GM12878 (cell line): ENCODE measurements at regions not wholly inside any gene's neighbourhood (a gene's known extent, or its start where the extent isn't known, plus 50 kb on each side); places are given as distances from the start of the nearest gene placed in this dataset.

Source experiments
- ATAC-seq: fragments of 200-7000 bp; cut with Tn5 transposase; 3 replicates; pipeline ENCODE4 v1.9.1; 2020; ENCODE audit warnings: mild to moderate bottlenecking, moderate library complexity
- BruUV-seq: library from RNA; stranded (reverse); fragments of 400-500 nt; replicated peaks from 2 replicates; lab custom pipeline; 2021; lab: Mats Ljungman, UMichigan
- CTCF ChIA-PET: fragments of 300-600 bp; sonication (Branson Sonifier 250); formaldehyde crosslinking; extraction: SDS; loops from one replicate; lab custom pipeline; 2021; ENCODE audit warnings: inconsistent platforms; lab: Yijun Ruan, JAX
- POLR2A ChIA-PET: fragments of 350-600 bp; formaldehyde crosslinking; extraction: SDS; loops from one replicate; lab custom pipeline; 2021; ENCODE audit warnings: inconsistent platforms; lab: Charles Lee
- RAD21 ChIA-PET: fragments of 300-600 bp; sonication (Branson Sonifier 250); formaldehyde crosslinking; loops from one replicate; lab custom pipeline; 2023; ENCODE audit warnings: antibody characterized with exemption; ENCODE audit not compliant: unreplicated experiment; lab: Charles Lee
- SMC1A ChIA-PET: fragments of 300-600 bp; sonication (Branson Sonifier 250); formaldehyde crosslinking; loops from one replicate; lab custom pipeline; 2023; ENCODE audit not compliant: unreplicated experiment, uncharacterized antibody; lab: Charles Lee
- DNase-seq: peaks from one replicate; pipeline ENCODE4 v3.0.0-alpha.2; 2011; ENCODE audit warnings: low read depth, low spot score
- FAIRE-seq: peaks from 3 replicates; lab custom pipeline; 2011; peaks lifted over from hg19 to GRCh38; lab: Jason Lieb, UNC
- H2AFZ ChIP-seq: 2 replicates; pipeline ENCODE4 v1.6.0; 2011; ENCODE audit warnings: low read depth, low read length, control low read depth; ENCODE audit not compliant: control insufficient read depth
- H3K27ac ChIP-seq: 2 replicates; pipeline ENCODE4 v1.5.1; 2011; ENCODE audit warnings: control low read depth; ENCODE audit not compliant: control insufficient read depth, insufficient read depth
- H3K27me3 ChIP-seq, 2 experiments: replicated peaks in 1 of 2; 2 replicates each; pipeline versions ENCODE4 v1.6.0 to v1.6.1; 2011; ENCODE audit warnings: low read length in 1 of 2; ENCODE audit not compliant: control insufficient read depth in 2 of 2, insufficient read depth in 2 of 2
- H3K36me3 ChIP-seq, 2 experiments: 2 replicates each; pipeline ENCODE4 v1.5.1; 2011; ENCODE audit warnings: low read length in 1 of 2; ENCODE audit not compliant: control insufficient read depth in 2 of 2, insufficient read depth in 2 of 2
- H3K4me1 ChIP-seq: 2 replicates; pipeline ENCODE4 v1.6.1; 2011; ENCODE audit warnings: mild to moderate bottlenecking, low read length, moderate library complexity, mixed read lengths; ENCODE audit not compliant: control insufficient read depth, insufficient read depth
- H3K4me2 ChIP-seq: 2 replicates; pipeline ENCODE4 v1.6.0; 2011; ENCODE audit warnings: control low read depth; ENCODE audit not compliant: control insufficient read depth, insufficient read depth
- H3K4me3 ChIP-seq: fragments of 200-600 bp; sonication (generic); 2 replicates; pipeline ENCODE4 v1.5.1; 2016
- H3K79me2 ChIP-seq: 2 replicates; pipeline ENCODE4 v1.6.0; 2011; ENCODE audit warnings: low read length; ENCODE audit not compliant: control insufficient read depth, insufficient read depth
- H3K9ac ChIP-seq: 2 replicates; pipeline ENCODE4 v1.8.0; 2011; ENCODE audit warnings: low read length, control low read depth, mixed read lengths; ENCODE audit not compliant: control insufficient read depth, insufficient read depth
- H3K9me3 ChIP-seq: replicated peaks from 3 replicates; pipeline ENCODE4 v1.5.1; 2011; ENCODE audit warnings: mild to moderate bottlenecking, low read length; ENCODE audit not compliant: control insufficient read depth, insufficient read depth
- H4K20me1 ChIP-seq: 2 replicates; pipeline ENCODE4 v1.6.0; 2011; ENCODE audit not compliant: control insufficient read depth, insufficient read depth
- ATF2 ChIP-seq: IDR thresholded peaks from 2 replicates; pipeline ENCODE4 v1.6.1; 2012; ENCODE audit warnings: low read length, inconsistent platforms
- EED ChIP-seq: sonication (generic); IDR thresholded peaks from 2 replicates; pipeline ENCODE4 v1.6.1; 2016; ENCODE audit warnings: antibody characterized with exemption, low read depth
- HCFC1 ChIP-seq: fragments of 150-350 bp; IDR thresholded peaks from 2 replicates; pipeline ENCODE4 v1.6.1; 2014; ENCODE audit warnings: low read length
- HSF1 ChIP-seq: fragments of 150-350 bp; IDR thresholded peaks from 2 replicates; pipeline ENCODE4 v1.6.1; 2014; ENCODE audit warnings: mild to moderate bottlenecking, low read depth, low read length
- NFXL1 ChIP-seq: fragments of 450-650 bp; IDR thresholded peaks from 2 replicates; pipeline ENCODE4 v1.6.1; 2017; ENCODE audit warnings: antibody characterized with exemption, mild to moderate bottlenecking, borderline replicate concordance
- NR2C1 ChIP-seq: fragments of 450-650 bp; IDR thresholded peaks from 2 replicates; pipeline ENCODE4 v1.6.1; 2017; ENCODE audit warnings: antibody characterized with exemption, mild to moderate bottlenecking, moderate library complexity
- PAX8 ChIP-seq: fragments of 450-650 bp; IDR thresholded peaks from 2 replicates; pipeline ENCODE4 v1.6.1; 2017; ENCODE audit warnings: mild to moderate bottlenecking, moderate library complexity
- SPI1 ChIP-seq: IDR thresholded peaks from 2 replicates; pipeline ENCODE4 v1.6.1; 2011; ENCODE audit warnings: low read depth, mild to moderate bottlenecking, low read length, moderate library complexity, borderline replicate concordance; ENCODE audit not compliant: insufficient read depth
- SREBF2 ChIP-seq: IDR thresholded peaks from 2 replicates; pipeline ENCODE4 v1.6.1; 2012; ENCODE audit warnings: mild to moderate bottlenecking, low read length
- USF2 ChIP-seq: IDR thresholded peaks from 2 replicates; pipeline ENCODE4 v1.6.1; 2011; ENCODE audit warnings: low read depth, low read length, improper control_type of control experiment, borderline replicate concordance
- WRNIP1 ChIP-seq: IDR thresholded peaks from 2 replicates; pipeline ENCODE4 v1.6.1; 2011; ENCODE audit warnings: low read depth, low read length, improper control_type of control experiment, borderline replicate concordance
- YBX1 ChIP-seq: fragments of 450-650 bp; IDR thresholded peaks from 2 replicates; pipeline ENCODE4 v1.6.1; 2016; ENCODE audit warnings: antibody characterized with exemption
- WGBS: methylation state at CpG from one replicate; pipeline ENCODE4 v1.1.6; 2016; ENCODE audit warnings: low lambda C conversion rate; ENCODE audit not compliant: insufficient replicate concordance, insufficient coverage; ENCODE audit errors: missing lambda C conversion rate; 5-methylcytosine and 5-hydroxymethylcytosine counted together
- in situ Hi-C: fragments of 300-500 bp; cut with MboI; formaldehyde crosslinking; loops from 9 replicates; pipeline ENCODE4 v1.14.3; 2018; ENCODE audit warnings: mixed read lengths
- intact Hi-C: fragments of 100-400 bp; cut with micrococcal nuclease; formaldehyde crosslinking; loops from one replicate; pipeline ENCODE4 v1.14.2; 2022; ENCODE audit not compliant: unreplicated experiment

GRCh38 chr5:38755181-38755580 is 90.6 kb upstream of the OSMR start (continued):
- TF ChIP-seq HSF1 (no peak), HCFC1 (no peak)

- FAIRE-seq, result no peak
- POLR2A ChIA-PET, result no interaction called here
- no TSS peak for BruUV-seq
These were observed 89.7 kb upstream of the OSMR start for GRCh38 chr5:38756068-38756467.

More at GRCh38 chr5:38756068-38756467, 89.7 kb upstream of the OSMR start:
- Histone ChIP-seq H3K9me3 (no peaks in the 10 kb centered on the region), H3K4me3 (no peak overlapping the region), H4K20me1 (no peaks in the 10 kb centered on the region), H3K4me1 (no peaks in the 10 kb centered on the region), H3K27me3 (no peaks in the 10 kb centered on the region; a peak in 1 of 4 replicates), H3K9ac (no peak overlapping the region), H3K79me2 (no peaks in the 10 kb centered on the region), H3K27ac (no peak overlapping the region), H3K36me3 (no peaks in the 10 kb centered on the region), H3K4me2 (no peak overlapping the region), H2AFZ (no peak overlapping the region)
- DNase-seq (no peak), ATAC-seq (no peak)
- in situ Hi-C loops (no loop called here), intact Hi-C loops (no loop called here)
- ChIA-PET RAD21 (no interaction called here), SMC1A (no interaction called here), CTCF (no interaction called here)
- TF ChIP-seq PAX8 (no peak), NFXL1 (no peak), EED (no peak), USF2 (no peak), YBX1 (no peak), WRNIP1 (no peak), SREBF2 (no peak), NR2C1 (no peak), SPI1 (no peak), ATF2 (no peak)
- 60% methylated on average over 3 of the region's 3 CpGs for WGBS
